ENCODE measurements at regions not wholly inside any gene's neighbourhood (a gene's known extent, or its start where the extent isn't known, plus 50 kb on each side); places are given as distances from the start of the nearest gene placed in this dataset.

DNA sequence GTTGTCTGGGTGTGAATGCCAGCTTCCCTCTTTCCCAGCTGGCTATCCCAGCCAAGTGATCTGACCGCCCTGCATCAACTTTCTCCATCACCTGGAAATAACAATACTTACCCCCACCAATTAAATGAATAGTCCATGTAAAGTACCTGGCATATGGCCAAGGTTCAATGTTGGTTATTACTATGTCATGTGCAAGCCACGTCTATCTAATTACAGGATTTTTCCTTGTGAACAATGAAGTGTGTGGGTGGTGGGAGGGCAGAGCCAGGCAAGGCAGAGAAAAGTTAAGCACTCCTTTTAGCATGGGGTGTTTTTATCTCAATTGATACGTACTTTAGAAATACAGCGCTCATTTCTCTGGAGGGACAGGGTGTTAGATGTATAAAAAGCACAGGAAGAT is 121.1 kb downstream of the NHLRC3 start:
- Histone ChIP-seq H2AFZ (ENCODE audit: low read depth, low read length) (no peak overlapping the region), H4K20me1 (ENCODE audit: insufficient read depth, low read length) (no peaks in the 10 kb centered on the region), H3K36me3 (replicated peaks; ENCODE audit: low read depth, low read length) (no peaks in the 10 kb centered on the region), H3K27me3 (ENCODE audit: low read depth, low read length) (peaks cover 3% of the 10 kb centered on the region; the same call in 1 of the 2 replicates), H3K4me1 (ENCODE audit: low read length) (no peaks in the 10 kb centered on the region), H3K27ac (ENCODE audit: low read length) (no peak overlapping the region), H3K79me2 (ENCODE audit: low read length) (no peaks in the 10 kb centered on the region), H3K4me3 (ENCODE audit: low read length) (no peak overlapping the region), H3K4me2 (ENCODE audit: low read length) (no peak overlapping the region), H3K9ac (ENCODE audit: low read length) (no peak overlapping the region), H3K9me3 (ENCODE audit: insufficient read depth, low read length) (no peaks in the 10 kb centered on the region)
- no peak for TF ChIP-seq EZH2phosphoT487 (IDR thresholded peaks at IDR 0.05; ENCODE audit: low read depth)
- TF ChIP-seq, protein P1, sequence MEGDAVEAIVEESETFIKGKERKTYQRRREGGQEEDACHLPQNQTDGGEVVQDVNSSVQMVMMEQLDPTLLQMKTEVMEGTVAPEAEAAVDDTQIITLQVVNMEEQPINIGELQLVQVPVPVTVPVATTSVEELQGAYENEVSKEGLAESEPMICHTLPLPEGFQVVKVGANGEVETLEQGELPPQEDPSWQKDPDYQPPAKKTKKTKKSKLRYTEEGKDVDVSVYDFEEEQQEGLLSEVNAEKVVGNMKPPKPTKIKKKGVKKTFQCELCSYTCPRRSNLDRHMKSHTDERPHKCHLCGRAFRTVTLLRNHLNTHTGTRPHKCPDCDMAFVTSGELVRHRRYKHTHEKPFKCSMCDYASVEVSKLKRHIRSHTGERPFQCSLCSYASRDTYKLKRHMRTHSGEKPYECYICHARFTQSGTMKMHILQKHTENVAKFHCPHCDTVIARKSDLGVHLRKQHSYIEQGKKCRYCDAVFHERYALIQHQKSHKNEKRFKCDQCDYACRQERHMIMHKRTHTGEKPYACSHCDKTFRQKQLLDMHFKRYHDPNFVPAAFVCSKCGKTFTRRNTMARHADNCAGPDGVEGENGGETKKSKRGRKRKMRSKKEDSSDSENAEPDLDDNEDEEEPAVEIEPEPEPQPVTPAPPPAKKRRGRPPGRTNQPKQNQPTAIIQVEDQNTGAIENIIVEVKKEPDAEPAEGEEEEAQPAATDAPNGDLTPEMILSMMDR (IDR thresholded peaks at IDR 0.05; ENCODE audit: low read depth, low read length), result no peak

DNA sequence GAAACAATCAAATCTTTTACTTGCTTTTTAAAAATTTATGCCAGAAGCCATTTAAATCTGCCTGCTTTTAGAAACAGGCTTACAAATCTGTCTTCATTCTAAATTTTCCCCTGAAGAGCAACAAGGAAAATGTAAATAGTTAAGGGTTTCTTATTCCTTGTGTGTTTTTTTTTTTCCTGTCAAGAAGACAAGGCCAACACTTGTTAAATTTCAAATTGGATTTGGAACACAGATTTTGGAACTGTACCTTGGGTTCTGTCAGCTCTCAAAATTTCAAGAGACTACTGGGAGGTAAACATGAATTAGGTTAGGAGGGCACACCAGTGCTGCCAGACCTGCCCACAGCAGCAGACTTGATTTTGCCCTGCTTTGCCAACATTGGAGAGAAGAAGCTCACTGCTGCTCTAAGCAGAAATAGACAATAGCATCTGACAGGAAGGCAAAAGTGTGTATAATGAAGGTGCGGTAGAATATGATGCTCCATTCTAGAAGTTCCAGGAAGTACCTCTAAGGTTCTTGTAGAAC is 121.7 kb downstream of the NHLRC3 start:
- no peak overlapping the region for H2AFZ ChIP-seq (ENCODE audit: low read depth, low read length)
- TF ChIP-seq, protein P1 (IDR thresholded peaks at IDR 0.05; ENCODE audit: low read depth, low read length), result no peak
- no peak for TF ChIP-seq EZH2phosphoT487 (IDR thresholded peaks at IDR 0.05; ENCODE audit: low read depth)
- H3K79me2 ChIP-seq (ENCODE audit: low read length), result no peaks in the 10 kb centered on the region
- H3K4me3 ChIP-seq (ENCODE audit: low read length), result no peak overlapping the region
- no peak overlapping the region for H3K9ac ChIP-seq (ENCODE audit: low read length)
- H4K20me1 ChIP-seq (ENCODE audit: insufficient read depth, low read length), result no peaks in the 10 kb centered on the region
- H3K4me2 ChIP-seq (ENCODE audit: low read length), result no peak overlapping the region
- no peak overlapping the region for H3K27ac ChIP-seq (ENCODE audit: low read length)
- H3K27me3 ChIP-seq (ENCODE audit: low read depth, low read length), result peaks cover 3% of the 10 kb centered on the region; the same call in 1 of the 2 replicates
- no peaks in the 10 kb centered on the region for H3K9me3 ChIP-seq (ENCODE audit: insufficient read depth, low read length)
- no peaks in the 10 kb centered on the region for H3K36me3 ChIP-seq (replicated peaks; ENCODE audit: low read depth, low read length)
- 0 out of 2 replicates have a peak, but pooled peaks cover 1% of the 10 kb centered on the region for H3K4me1 ChIP-seq (ENCODE audit: low read length)

DNA sequence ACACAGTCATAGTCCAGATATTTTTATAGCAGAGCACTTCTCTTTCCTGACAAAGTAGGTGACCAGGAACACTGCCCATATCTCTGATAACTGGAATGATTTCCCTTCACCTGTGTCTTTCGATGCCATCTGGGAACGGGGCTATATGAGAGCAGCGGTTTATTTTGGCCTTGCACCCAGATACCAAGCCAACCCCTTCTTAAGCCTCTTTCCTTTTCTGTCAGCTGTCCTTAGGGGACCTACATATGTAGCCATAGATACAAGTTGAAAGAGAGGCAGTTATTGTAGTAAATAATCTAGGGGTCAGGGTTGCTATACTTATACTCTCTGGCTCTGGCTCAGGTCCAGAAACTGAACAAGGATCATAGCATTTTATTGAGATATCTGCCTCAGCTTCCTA is 128.8 kb downstream of the NHLRC3 start:
- Histone ChIP-seq H3K36me3 (replicated peaks; ENCODE audit: low read depth, low read length) (no peaks in the 10 kb centered on the region), H3K4me2 (ENCODE audit: low read length) (no peak overlapping the region), H3K79me2 (ENCODE audit: low read length) (no peaks in the 10 kb centered on the region), H3K9ac (ENCODE audit: low read length) (no peak overlapping the region), H4K20me1 (ENCODE audit: insufficient read depth, low read length) (no peaks in the 10 kb centered on the region), H3K27me3 (ENCODE audit: low read depth, low read length) (no peaks in the 10 kb centered on the region), H3K4me3 (ENCODE audit: low read length) (no peak overlapping the region), H3K4me1 (ENCODE audit: low read length) (0 out of 2 replicates have a peak, but pooled peaks cover 5% of the 10 kb centered on the region), H2AFZ (ENCODE audit: low read depth, low read length) (no peak overlapping the region), H3K27ac (ENCODE audit: low read length) (no peak overlapping the region), H3K9me3 (ENCODE audit: insufficient read depth, low read length) (no peaks in the 10 kb centered on the region)
- no peak for TF ChIP-seq EZH2phosphoT487 (IDR thresholded peaks at IDR 0.05; ENCODE audit: low read depth)
- TF ChIP-seq, protein P1 (IDR thresholded peaks at IDR 0.05; ENCODE audit: low read depth, low read length), result no peak

DNA sequence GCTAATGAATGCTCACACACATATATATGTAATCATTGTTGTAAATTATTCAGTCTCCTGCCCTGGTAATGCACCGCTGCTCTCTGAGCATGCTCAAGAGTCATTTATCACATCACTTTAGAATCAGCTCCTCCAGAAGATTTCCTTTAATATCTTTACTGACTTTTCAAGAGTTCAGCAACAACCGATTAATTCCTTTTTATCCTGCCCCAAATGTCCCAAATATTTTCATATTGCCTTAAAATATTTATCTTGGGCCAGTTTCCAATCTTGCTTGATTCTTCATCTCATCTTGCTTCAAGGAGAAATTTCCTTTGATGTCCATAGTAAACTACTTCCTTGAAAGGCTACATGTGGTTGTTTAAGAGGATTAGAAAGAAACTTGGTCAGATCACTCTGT is 132.5 kb downstream of the NHLRC3 start:
- no peak overlapping the region for H3K9ac ChIP-seq (ENCODE audit: low read length)
- H3K4me3 ChIP-seq (ENCODE audit: low read length), result no peak overlapping the region
- H3K79me2 ChIP-seq (ENCODE audit: low read length), result no peaks in the 10 kb centered on the region
- no peaks in the 10 kb centered on the region for H3K4me1 ChIP-seq (ENCODE audit: low read length)
- no peaks in the 10 kb centered on the region for H4K20me1 ChIP-seq (ENCODE audit: insufficient read depth, low read length)
- no peaks in the 10 kb centered on the region for H3K27me3 ChIP-seq (ENCODE audit: low read depth, low read length)
- no peaks in the 10 kb centered on the region for H3K36me3 ChIP-seq (replicated peaks; ENCODE audit: low read depth, low read length)
- no peaks in the 10 kb centered on the region for H3K9me3 ChIP-seq (ENCODE audit: insufficient read depth, low read length)
- no peak overlapping the region for H2AFZ ChIP-seq (ENCODE audit: low read depth, low read length)
- H3K4me2 ChIP-seq (ENCODE audit: low read length), result no peak overlapping the region
- H3K27ac ChIP-seq (ENCODE audit: low read length), result no peak overlapping the region
- TF ChIP-seq EZH2phosphoT487 (IDR thresholded peaks at IDR 0.05; ENCODE audit: low read depth), result no peak
- TF ChIP-seq, protein P1 (IDR thresholded peaks at IDR 0.05; ENCODE audit: low read depth, low read length), result no peak
